ENCODE measurements at regions not wholly inside any gene's neighbourhood (a gene's known extent, or its start where the extent isn't known, plus 50 kb on each side); places are given as distances from the start of the nearest gene placed in this dataset.
A peak's percentile ranks its signal among the peaks of the same experiment; 100 is the strongest.

DNA sequence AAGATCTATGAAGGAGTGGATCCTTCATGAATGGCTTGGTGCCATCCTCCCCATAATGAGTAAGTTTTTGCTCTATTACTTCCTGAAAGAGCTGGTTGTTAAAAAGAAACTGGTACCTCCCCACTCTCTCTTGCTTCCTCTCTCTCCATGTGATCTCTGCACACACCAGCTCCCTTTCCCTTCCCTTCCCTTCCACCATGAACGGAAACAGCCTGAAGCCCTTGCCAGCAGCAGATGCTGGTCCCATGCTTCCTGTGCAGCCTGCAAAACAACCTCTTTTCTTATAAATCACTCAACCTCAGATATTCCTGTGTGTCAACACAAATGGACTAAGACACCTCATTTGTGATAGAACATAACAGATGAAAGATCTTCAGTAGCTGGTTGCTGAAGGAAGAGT, 303.5 kb upstream of the ACVR2A start:
- no peak for DNase-seq (ENCODE audit: low read depth in 4 of 6, low spot score in 6 of 6)
- Histone ChIP-seq H3K9me3 (ENCODE audit: control insufficient read depth, insufficient read depth, low read length) (no peaks in the 10 kb centered on the region), H3K4me1 (ENCODE audit: control insufficient read depth, insufficient read depth, low read length) (no peaks in the 10 kb centered on the region), H3K27me3 (ENCODE audit: control insufficient read depth, insufficient read depth, low read length) (no peaks in the 10 kb centered on the region), H3K27ac (ENCODE audit: low read depth, low read length) (no peak overlapping the region), H3K36me3 (ENCODE audit: control insufficient read depth, insufficient read depth, low read length) (no peaks in the 10 kb centered on the region), H3K4me3 (ENCODE audit: low read depth, low read length) (no peak overlapping the region)
- WGBS (ENCODE audit: insufficient coverage): 75% methylated on average over 1 of the region's 1 CpG

DNA sequence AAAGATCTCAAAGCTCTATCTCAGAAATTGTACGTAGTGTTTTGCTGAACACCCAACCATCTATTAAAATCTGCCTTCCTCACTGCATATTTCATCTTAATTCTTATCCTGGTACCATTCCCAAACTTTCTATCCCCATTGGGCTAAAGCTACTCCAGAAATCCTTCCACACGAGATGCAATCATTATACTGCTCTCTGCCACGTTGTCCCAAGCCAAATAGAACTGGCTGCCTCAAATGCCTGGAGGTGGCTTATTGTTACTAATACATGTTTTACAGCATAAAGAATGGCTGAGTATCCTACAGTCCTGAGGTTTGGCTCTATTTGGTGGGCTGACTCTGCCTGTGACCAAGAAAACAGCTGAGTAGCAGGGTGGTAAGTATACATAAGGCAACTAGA, 306.0 kb upstream of the ACVR2A start:
- H3K9me3 ChIP-seq (ENCODE audit: control insufficient read depth, insufficient read depth, low read length): no peaks in the 10 kb centered on the region
- 70% methylated on average over 1 of the region's 3 CpGs for WGBS (ENCODE audit: insufficient coverage)
- no peak overlapping the region for H3K4me3 ChIP-seq (ENCODE audit: low read depth, low read length)
- H3K27me3 ChIP-seq (ENCODE audit: control insufficient read depth, insufficient read depth, low read length): no peaks in the 10 kb centered on the region
- no peaks in the 10 kb centered on the region for H3K4me1 ChIP-seq (ENCODE audit: control insufficient read depth, insufficient read depth, low read length)
- DNase-seq (ENCODE audit: low read depth in 4 of 6, low spot score in 6 of 6): peak in 1 of 6 donors; percentile 6
- H3K36me3 ChIP-seq (ENCODE audit: control insufficient read depth, insufficient read depth, low read length): no peaks in the 10 kb centered on the region
- H3K27ac ChIP-seq (ENCODE audit: low read depth, low read length): no peak overlapping the region

DNA sequence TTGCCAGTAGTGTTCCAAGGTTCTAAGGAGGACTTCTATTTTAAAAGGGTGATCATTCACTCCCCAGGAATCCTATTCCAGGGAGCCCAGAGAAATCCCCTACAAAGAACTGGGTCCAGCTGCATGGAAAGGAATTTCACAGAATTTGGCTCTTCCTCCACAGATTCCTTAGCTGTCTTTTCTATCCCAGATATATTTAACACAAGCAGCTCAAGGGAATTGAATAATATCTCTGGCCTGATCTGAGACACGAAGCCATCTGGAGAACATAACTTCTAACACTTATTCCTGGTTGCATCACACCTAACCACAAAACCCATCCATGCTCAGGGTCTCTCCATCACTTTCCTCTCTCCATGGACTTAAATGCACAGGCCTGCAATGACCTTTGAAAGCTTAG, 306.7 kb upstream of the ACVR2A start:
- no peaks in the 10 kb centered on the region for H3K9me3 ChIP-seq (ENCODE audit: control insufficient read depth, insufficient read depth, low read length)
- no peaks in the 10 kb centered on the region for H3K4me1 ChIP-seq (ENCODE audit: control insufficient read depth, insufficient read depth, low read length)
- H3K27me3 ChIP-seq (ENCODE audit: control insufficient read depth, insufficient read depth, low read length): no peaks in the 10 kb centered on the region
- peak in 1 of 6 donors; percentile 6 for DNase-seq (ENCODE audit: low read depth in 4 of 6, low spot score in 6 of 6)
- H3K4me3 ChIP-seq (ENCODE audit: low read depth, low read length): no peak overlapping the region
- no peaks in the 10 kb centered on the region for H3K36me3 ChIP-seq (ENCODE audit: control insufficient read depth, insufficient read depth, low read length)
- 62% methylated on average over 1 of the region's 1 CpG for WGBS (ENCODE audit: insufficient coverage)
- no peak overlapping the region for H3K27ac ChIP-seq (ENCODE audit: low read depth, low read length)

DNA sequence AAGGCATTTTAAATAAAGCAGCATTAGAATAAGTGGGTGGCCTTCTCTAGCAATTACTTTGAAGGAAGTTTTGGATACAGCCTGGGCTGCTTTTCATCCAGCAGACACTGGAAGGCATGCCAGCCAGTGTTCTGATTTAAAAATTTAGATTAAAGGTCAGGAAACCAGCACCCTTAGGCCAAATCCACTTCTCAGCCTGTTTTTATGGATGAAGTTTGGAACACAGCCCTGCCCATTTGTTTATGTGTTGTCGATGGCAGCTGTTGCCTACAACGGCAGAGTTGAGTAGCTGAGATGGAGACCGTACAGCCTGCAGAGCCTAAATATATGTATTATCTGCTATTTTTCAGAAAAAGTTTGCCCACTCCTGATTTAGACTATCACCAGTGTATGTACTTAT, 313.6 kb upstream of the ACVR2A start:
- WGBS (ENCODE audit: insufficient coverage): no CpG with 5 or more reads among the region's 3 CpGs
- no peaks in the 10 kb centered on the region for H3K4me1 ChIP-seq (ENCODE audit: control insufficient read depth, insufficient read depth, low read length)

DNA sequence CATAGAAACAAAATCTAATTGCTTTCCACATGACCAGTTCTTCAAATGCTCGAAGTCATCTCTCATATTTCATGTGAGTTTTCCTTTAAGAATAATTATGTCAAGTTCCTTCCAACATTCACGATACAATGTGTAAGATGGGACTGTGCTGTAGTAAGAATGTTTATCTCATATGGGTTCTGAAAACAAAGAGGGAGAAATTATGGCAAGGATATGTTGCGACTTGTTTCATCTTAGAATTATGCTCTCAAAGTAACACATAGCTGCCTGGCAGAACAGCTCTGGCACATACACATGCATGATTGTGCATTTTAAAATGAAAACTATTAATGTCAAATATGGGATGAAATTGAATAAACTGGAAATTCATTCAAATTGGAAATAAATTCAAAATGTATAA, 314.8 kb upstream of the ACVR2A start:
- WGBS (ENCODE audit: insufficient coverage): no CpG with 5 or more reads among the region's 3 CpGs
- no peak overlapping the region for H3K27ac ChIP-seq (ENCODE audit: low read depth, low read length)
- no peaks in the 10 kb centered on the region for H3K27me3 ChIP-seq (ENCODE audit: control insufficient read depth, insufficient read depth, low read length)
- H3K36me3 ChIP-seq (ENCODE audit: control insufficient read depth, insufficient read depth, low read length): no peaks in the 10 kb centered on the region
- no peak for DNase-seq (ENCODE audit: low read depth in 4 of 6, low spot score in 6 of 6)
- no peaks in the 10 kb centered on the region for H3K4me1 ChIP-seq (ENCODE audit: control insufficient read depth, insufficient read depth, low read length)
- H3K4me3 ChIP-seq (ENCODE audit: low read depth, low read length): no peak overlapping the region
- H3K9me3 ChIP-seq (ENCODE audit: control insufficient read depth, insufficient read depth, low read length): no peaks in the 10 kb centered on the region

More for the DNA sequence above, 313.6 kb upstream of the ACVR2A start:
- Histone ChIP-seq H3K27me3 (ENCODE audit: control insufficient read depth, insufficient read depth, low read length) (no peaks in the 10 kb centered on the region), H3K9me3 (ENCODE audit: control insufficient read depth, insufficient read depth, low read length) (no peaks in the 10 kb centered on the region), H3K27ac (ENCODE audit: low read depth, low read length) (no peak overlapping the region), H3K36me3 (ENCODE audit: control insufficient read depth, insufficient read depth, low read length) (no peaks in the 10 kb centered on the region), H3K4me3 (ENCODE audit: low read depth, low read length) (no peak overlapping the region)
- DNase-seq (ENCODE audit: low read depth in 4 of 6, low spot score in 6 of 6): peak in 2 of 6 donors; percentile 42 to 47

DNA sequence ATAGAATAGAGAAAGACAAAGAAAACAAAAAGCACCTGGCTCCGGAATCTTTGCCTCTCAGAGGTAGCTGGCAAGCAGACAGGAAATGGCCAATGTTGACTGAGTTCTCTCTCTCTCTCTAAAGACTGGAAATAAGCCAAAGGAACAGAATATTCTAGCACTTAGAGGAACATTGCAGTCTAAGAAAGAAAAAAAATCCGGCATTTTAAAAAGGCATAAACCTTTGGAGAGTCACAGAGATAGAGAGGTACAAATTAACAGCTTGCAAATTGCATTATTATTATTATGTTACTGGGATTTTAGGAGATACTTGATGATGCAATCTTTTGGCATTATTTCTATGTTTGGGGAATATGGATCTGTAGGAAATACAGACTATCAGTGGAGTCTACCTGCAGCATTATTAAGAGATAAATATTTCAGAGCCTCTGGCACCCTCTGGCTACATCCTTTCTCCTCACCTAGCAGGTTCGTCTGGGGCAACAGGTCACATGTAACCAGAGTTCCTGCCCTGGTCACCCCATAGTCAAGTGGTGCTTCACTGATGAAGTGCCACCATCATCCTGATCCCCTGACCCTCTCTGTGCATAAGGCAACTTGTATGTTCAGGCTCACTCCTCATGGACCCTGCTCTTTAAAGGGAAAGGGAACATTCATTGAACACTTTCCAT, 318.9 kb upstream of the ACVR2A start:
- H3K27me3 ChIP-seq (ENCODE audit: control insufficient read depth, insufficient read depth, low read length): no peaks in the 10 kb centered on the region
- no peaks in the 10 kb centered on the region for H3K9me3 ChIP-seq (ENCODE audit: control insufficient read depth, insufficient read depth, low read length)
- no peak overlapping the region for H3K27ac ChIP-seq (ENCODE audit: low read depth, low read length)
- peak in 1 of 6 donors; percentile 58 for DNase-seq (ENCODE audit: low read depth in 4 of 6, low spot score in 6 of 6)
- no peaks in the 10 kb centered on the region for H3K36me3 ChIP-seq (ENCODE audit: control insufficient read depth, insufficient read depth, low read length)
- WGBS (ENCODE audit: insufficient coverage): 82% methylated on average over 1 of the region's 3 CpGs
- no peak overlapping the region for H3K4me3 ChIP-seq (ENCODE audit: low read depth, low read length)
- no peaks in the 10 kb centered on the region for H3K4me1 ChIP-seq (ENCODE audit: control insufficient read depth, insufficient read depth, low read length)

DNA sequence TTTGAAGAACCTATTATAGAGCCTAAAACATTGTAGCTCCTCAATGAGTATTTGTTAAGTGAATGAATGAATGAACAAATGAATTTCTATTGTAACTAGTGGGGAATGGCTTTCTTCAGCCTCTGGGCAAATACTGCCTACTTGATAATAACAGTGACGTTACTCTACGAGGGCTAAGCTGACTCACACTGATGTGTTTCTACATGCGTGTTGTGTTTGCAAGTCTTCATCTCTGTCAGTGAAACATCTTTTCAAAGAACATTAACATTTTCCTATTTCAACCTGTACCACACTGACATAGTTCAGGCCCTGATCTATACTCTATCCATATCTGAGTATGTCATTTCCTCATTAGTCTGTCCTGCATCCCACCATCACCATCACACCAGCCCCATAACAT, 319.9 kb upstream of the ACVR2A start:
- WGBS (ENCODE audit: insufficient coverage): 67% methylated on average over 3 of the region's 3 CpGs

DNA sequence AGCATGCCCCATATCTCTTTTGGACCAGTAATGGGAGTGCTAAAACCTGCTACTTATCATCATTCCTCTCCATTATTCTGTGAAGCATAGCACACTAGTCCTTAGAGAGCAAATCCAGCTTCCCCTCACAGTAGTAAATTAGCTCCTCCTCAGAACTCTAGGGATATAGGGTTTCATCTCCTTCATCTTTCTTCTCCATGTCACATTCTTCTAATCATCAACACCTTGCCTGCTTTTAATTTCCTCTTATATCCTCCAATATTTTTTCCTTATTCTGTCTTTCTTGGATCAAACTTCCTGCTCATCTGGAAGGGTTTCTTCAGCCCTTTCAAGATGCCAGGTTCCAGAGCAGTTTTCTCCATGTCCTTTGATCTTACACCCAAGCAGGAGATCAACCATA, 321.4 kb upstream of the ACVR2A start:
- Histone ChIP-seq H3K27me3 (ENCODE audit: control insufficient read depth, insufficient read depth, low read length) (no peaks in the 10 kb centered on the region), H3K9me3 (ENCODE audit: control insufficient read depth, insufficient read depth, low read length) (no peaks in the 10 kb centered on the region), H3K4me1 (ENCODE audit: control insufficient read depth, insufficient read depth, low read length) (no peaks in the 10 kb centered on the region), H3K36me3 (ENCODE audit: control insufficient read depth, insufficient read depth, low read length) (no peaks in the 10 kb centered on the region), H3K4me3 (ENCODE audit: low read depth, low read length) (no peak overlapping the region), H3K27ac (ENCODE audit: low read depth, low read length) (no peak overlapping the region)
- no peak for DNase-seq (ENCODE audit: low read depth in 4 of 6, low spot score in 6 of 6)

More for the DNA sequence above, 319.9 kb upstream of the ACVR2A start:
- no peaks in the 10 kb centered on the region for H3K36me3 ChIP-seq (ENCODE audit: control insufficient read depth, insufficient read depth, low read length)
- no peaks in the 10 kb centered on the region for H3K27me3 ChIP-seq (ENCODE audit: control insufficient read depth, insufficient read depth, low read length)
- no peak overlapping the region for H3K4me3 ChIP-seq (ENCODE audit: low read depth, low read length)
- no peak for DNase-seq (ENCODE audit: low read depth in 4 of 6, low spot score in 6 of 6)
- H3K27ac ChIP-seq (ENCODE audit: low read depth, low read length): no peak overlapping the region
- H3K4me1 ChIP-seq (ENCODE audit: control insufficient read depth, insufficient read depth, low read length): no peaks in the 10 kb centered on the region
- no peaks in the 10 kb centered on the region for H3K9me3 ChIP-seq (ENCODE audit: control insufficient read depth, insufficient read depth, low read length)

DNA sequence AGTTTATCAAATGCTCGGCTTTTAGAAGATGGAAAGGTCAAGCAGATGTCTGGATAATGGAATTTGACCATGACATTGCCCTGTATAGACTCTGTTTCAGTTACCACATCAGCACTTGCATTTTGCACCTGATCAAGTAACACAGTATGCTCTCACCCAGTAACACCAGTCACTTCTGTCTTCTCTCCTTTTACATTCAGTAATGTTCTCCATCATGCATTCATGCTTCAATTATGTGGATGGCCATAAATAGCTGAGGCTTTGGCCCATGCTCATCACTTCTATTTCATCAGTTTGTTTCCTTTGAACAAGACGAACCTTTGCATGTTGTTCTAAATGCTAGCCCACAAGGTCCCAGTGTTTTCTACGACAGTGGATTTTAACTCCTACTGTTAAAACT, 322.9 kb upstream of the ACVR2A start:
- Histone ChIP-seq H3K36me3 (ENCODE audit: control insufficient read depth, insufficient read depth, low read length) (no peaks in the 10 kb centered on the region), H3K27ac (ENCODE audit: low read depth, low read length) (no peak overlapping the region), H3K9me3 (ENCODE audit: control insufficient read depth, insufficient read depth, low read length) (no peaks in the 10 kb centered on the region), H3K4me1 (ENCODE audit: control insufficient read depth, insufficient read depth, low read length) (no peaks in the 10 kb centered on the region), H3K4me3 (ENCODE audit: low read depth, low read length) (no peak overlapping the region), H3K27me3 (ENCODE audit: control insufficient read depth, insufficient read depth, low read length) (no peaks in the 10 kb centered on the region)
- DNase-seq (ENCODE audit: low read depth in 4 of 6, low spot score in 6 of 6): no peak
- WGBS (ENCODE audit: insufficient coverage): 83% methylated on average over 1 of the region's 3 CpGs

DNA sequence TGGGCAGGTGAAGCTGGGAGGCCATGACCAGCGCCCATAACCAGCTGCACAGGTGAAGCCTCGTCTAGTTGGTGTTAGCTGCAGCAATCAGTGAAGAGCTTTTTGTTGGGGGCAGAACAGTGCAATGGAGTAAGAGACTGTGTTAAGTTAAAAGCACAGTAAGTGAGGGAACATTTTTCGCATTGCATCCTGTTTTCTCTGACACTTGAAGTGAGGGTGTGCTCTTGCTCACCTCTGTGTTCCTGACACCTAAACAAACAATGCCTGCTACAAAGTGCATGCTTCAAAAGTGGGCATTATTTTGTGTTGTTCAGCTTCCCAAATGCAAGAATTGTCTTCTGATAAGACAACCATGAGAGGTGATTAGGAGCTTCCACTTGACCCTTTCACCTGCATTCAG, 324.0 kb upstream of the ACVR2A start:
- Histone ChIP-seq H3K27ac (ENCODE audit: low read depth, low read length) (no peak overlapping the region), H3K36me3 (ENCODE audit: control insufficient read depth, insufficient read depth, low read length) (no peaks in the 10 kb centered on the region), H3K27me3 (ENCODE audit: control insufficient read depth, insufficient read depth, low read length) (no peaks in the 10 kb centered on the region), H3K4me3 (ENCODE audit: low read depth, low read length) (no peak overlapping the region), H3K4me1 (ENCODE audit: control insufficient read depth, insufficient read depth, low read length) (no peaks in the 10 kb centered on the region), H3K9me3 (ENCODE audit: control insufficient read depth, insufficient read depth, low read length) (no peaks in the 10 kb centered on the region)
- DNase-seq (ENCODE audit: low read depth in 4 of 6, low spot score in 6 of 6): no peak
- 87% methylated on average over 3 of the region's 3 CpGs for WGBS (ENCODE audit: insufficient coverage)
